ENCODE measurements at regions not wholly inside any gene's neighbourhood (a gene's known extent, or its start where the extent isn't known, plus 50 kb on each side); places are given as distances from the start of the nearest gene placed in this dataset.

DNA sequence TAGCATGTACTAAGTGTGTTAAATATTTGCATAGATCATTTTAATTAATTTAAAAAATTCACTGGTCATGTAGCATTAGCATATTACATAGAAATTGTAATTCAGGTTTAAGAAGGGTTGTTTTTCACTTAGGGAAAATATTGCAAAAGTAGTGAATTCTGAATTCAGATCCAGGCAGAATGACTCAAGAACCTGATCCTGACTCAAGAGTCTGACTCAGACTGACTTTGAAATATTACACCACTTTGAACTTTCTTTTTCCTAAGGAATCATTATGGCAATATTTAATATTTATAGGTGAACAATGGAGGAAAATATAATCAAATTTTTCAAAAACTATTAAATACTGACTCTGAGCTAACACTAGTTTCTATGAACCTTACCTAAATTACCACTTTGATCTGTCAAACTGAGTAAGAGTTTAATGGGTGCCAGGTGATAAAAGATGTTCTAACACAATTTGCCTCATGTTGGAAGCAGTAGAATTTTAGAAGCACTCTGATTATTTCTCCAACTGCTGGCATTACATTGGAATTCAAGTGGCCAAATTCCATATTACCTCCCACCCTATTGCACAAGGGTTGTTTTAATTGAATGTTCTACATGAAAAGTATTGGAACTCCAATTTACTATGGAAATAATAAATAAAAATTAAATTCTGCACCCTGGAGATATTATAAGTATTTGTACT, 261.6 kb downstream of the SLITRK1 start:
- no peak overlapping the region for H3K9ac ChIP-seq (replicated peaks; ENCODE audit: extremely low read depth, insufficient read depth, low read length)
- H3K4me1 ChIP-seq (ENCODE audit: control insufficient read depth, extremely low read depth, insufficient read depth, low read length): no peaks in the 10 kb centered on the region
- DNase-seq (ENCODE audit: low read depth, low spot score): no peak
- POLR2A ChIA-PET: no interaction called here
- H3K4me2 ChIP-seq (ENCODE audit: insufficient read depth, low read length): no peak overlapping the region
- FAIRE-seq: no peak
- no peaks in the 10 kb centered on the region for H3K9me1 ChIP-seq (replicated peaks; ENCODE audit: control insufficient read depth, extremely low read depth, insufficient read depth, low read length)
- CTCF ChIA-PET: no interaction called here
- no peaks in the 10 kb centered on the region for H4K20me1 ChIP-seq (replicated peaks; ENCODE audit: control insufficient read depth, extremely low read depth, insufficient read depth, low read length)
- no peaks in the 10 kb centered on the region for H3K27me3 ChIP-seq (ENCODE audit: control insufficient read depth in 2 of 2, insufficient read depth in 2 of 2, low read length in 2 of 2)
- intact Hi-C loops (cut with micrococcal nuclease) (no loop called here), dilution Hi-C loops (cut with MboI; ENCODE audit: extremely low pct_ligation_motif_present, low sequenced_read_pairs) (no loop called here)
- H3K4me3 ChIP-seq (replicated peaks in 1 of 3; ENCODE audit: insufficient read depth in 1 of 3, low read depth in 1 of 3, low read length in 3 of 3): no peak overlapping the region
- no peaks in the 10 kb centered on the region for H3K79me2 ChIP-seq (ENCODE audit: control insufficient read depth, insufficient read depth, low read length)
- no TSS peak for BruUV-seq (replicated peaks)
- TF ChIP-seq GATA2 (IDR thresholded peaks at IDR 0.05; ENCODE audit: insufficient read depth, insufficient read length, low read depth, low read length): no peak
- no peak for TF ChIP-seq FOS (IDR thresholded peaks at IDR 0.05; ENCODE audit: borderline replicate concordance, insufficient read depth, low read length)
- no peak for TF ChIP-seq JUN (IDR thresholded peaks at IDR 0.05; ENCODE audit: borderline replicate concordance, insufficient read depth, insufficient read length, low read depth)
- no peak for TF ChIP-seq MYC (IDR thresholded peaks at IDR 0.05; ENCODE audit: low read depth, low read length)
- no peak for TF ChIP-seq EZH2 (IDR thresholded peaks at IDR 0.05; ENCODE audit: borderline replicate concordance, low read depth, low read length, severe bottlenecking)
- no peak for TF ChIP-seq POLR2AphosphoS5 (IDR thresholded peaks at IDR 0.05; ENCODE audit: insufficient read depth, low read depth, low read length)
- TF ChIP-seq, protein P1, sequence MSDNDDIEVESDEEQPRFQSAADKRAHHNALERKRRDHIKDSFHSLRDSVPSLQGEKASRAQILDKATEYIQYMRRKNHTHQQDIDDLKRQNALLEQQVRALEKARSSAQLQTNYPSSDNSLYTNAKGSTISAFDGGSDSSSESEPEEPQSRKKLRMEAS (IDR thresholded peaks at IDR 0.05; ENCODE audit: insufficient read depth, insufficient read length): no peak
- TF ChIP-seq POLR2A (IDR thresholded peaks at IDR 0.05; ENCODE audit: low read depth, low read length): no peak
- TF ChIP-seq, protein P2, sequence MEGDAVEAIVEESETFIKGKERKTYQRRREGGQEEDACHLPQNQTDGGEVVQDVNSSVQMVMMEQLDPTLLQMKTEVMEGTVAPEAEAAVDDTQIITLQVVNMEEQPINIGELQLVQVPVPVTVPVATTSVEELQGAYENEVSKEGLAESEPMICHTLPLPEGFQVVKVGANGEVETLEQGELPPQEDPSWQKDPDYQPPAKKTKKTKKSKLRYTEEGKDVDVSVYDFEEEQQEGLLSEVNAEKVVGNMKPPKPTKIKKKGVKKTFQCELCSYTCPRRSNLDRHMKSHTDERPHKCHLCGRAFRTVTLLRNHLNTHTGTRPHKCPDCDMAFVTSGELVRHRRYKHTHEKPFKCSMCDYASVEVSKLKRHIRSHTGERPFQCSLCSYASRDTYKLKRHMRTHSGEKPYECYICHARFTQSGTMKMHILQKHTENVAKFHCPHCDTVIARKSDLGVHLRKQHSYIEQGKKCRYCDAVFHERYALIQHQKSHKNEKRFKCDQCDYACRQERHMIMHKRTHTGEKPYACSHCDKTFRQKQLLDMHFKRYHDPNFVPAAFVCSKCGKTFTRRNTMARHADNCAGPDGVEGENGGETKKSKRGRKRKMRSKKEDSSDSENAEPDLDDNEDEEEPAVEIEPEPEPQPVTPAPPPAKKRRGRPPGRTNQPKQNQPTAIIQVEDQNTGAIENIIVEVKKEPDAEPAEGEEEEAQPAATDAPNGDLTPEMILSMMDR (IDR thresholded peaks at IDR 0.05; ENCODE audit: extremely low read depth in 1 of 2, insufficient read depth in 1 of 2, low read depth in 1 of 2, low read length in 2 of 2): no peak
- H2AFZ ChIP-seq (ENCODE audit: low read depth, low read length): no peak overlapping the region
- no peaks in the 10 kb centered on the region for H3K36me3 ChIP-seq (ENCODE audit: control insufficient read depth in 2 of 2, extremely low read depth in 1 of 2, insufficient read depth in 2 of 2, low read length in 2 of 2)
- H3K9me3 ChIP-seq (replicated peaks; ENCODE audit: control insufficient read depth, insufficient read depth, low read length): peaks cover 3% of the 10 kb centered on the region
- H3K27ac ChIP-seq (ENCODE audit: insufficient read depth, low read depth, low read length): no peak overlapping the region

All from endothelial cell of umbilical vein (primary cell).